MM.1S (cell line): ENCODE measurements at regions not wholly inside any gene's neighbourhood (a gene's known extent, or its start where the extent isn't known, plus 50 kb on each side); places are given as distances from the start of the nearest gene placed in this dataset.

Experiments
- EZH2 ChIP-seq: fragments of 300-600 bp; sonication (generic); optimal IDR thresholded peaks from 2 replicates; pipeline ENCODE3; 2017; ENCODE audit warnings: low read depth, mild to moderate bottlenecking, antibody characterized with exemption, low read length, mixed read lengths
- TF ChIP-seq, protein P1 (sequence below): fragments of 300-600 bp; sonication (generic); IDR thresholded peaks from 2 replicates; pipeline ENCODE4 v1.5.1; 2016; ENCODE audit warnings: antibody characterized with exemption, low read length, mixed read lengths

DNA sequence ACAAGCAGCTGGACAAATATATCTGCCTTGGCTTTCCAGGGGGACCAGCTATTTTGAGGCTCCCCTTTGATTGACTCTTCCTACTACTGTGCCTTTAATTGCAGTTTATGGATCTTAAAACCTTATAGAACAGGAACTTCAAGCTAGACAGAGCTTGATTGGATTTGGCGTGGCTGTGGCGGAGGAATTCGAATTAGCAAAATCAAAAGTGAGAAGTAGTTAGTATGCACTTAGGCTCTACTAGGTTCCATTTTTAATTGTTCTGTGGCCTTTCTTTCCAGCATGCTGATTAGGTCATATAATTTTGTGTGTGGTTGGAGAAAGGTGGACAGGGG, 248.0 kb downstream of the HIVEP2 start:
- no peak for TF ChIP-seq EZH2
- TF ChIP-seq, protein P1, sequence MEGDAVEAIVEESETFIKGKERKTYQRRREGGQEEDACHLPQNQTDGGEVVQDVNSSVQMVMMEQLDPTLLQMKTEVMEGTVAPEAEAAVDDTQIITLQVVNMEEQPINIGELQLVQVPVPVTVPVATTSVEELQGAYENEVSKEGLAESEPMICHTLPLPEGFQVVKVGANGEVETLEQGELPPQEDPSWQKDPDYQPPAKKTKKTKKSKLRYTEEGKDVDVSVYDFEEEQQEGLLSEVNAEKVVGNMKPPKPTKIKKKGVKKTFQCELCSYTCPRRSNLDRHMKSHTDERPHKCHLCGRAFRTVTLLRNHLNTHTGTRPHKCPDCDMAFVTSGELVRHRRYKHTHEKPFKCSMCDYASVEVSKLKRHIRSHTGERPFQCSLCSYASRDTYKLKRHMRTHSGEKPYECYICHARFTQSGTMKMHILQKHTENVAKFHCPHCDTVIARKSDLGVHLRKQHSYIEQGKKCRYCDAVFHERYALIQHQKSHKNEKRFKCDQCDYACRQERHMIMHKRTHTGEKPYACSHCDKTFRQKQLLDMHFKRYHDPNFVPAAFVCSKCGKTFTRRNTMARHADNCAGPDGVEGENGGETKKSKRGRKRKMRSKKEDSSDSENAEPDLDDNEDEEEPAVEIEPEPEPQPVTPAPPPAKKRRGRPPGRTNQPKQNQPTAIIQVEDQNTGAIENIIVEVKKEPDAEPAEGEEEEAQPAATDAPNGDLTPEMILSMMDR = no peak
